Lower leg skin (tissue), 4 donors: ENCODE measurements at regions not wholly inside any gene's neighbourhood (a gene's known extent, or its start where the extent isn't known, plus 50 kb on each side); places are given as distances from the start of the nearest gene placed in this dataset.

ENCODE experiments used
- DNase-seq, 2 donors: peaks; one replicate each; pipeline ENCODE4 v3.0.0-alpha.2; 2019; ENCODE audit warnings: low spot score in 2 of 2
- H3K4me3 ChIP-seq: fragments of 200-600 bp; sonication (generic); 2 replicates; pipeline ENCODE4 v1.5.1; 2017; ENCODE audit warnings: mild to moderate bottlenecking, low read depth; ENCODE audit not compliant: poor library complexity, severe bottlenecking
- POLR2A ChIP-seq, 2 donors: fragments of 450-650 bp; IDR thresholded peaks; one replicate each; pipeline ENCODE4 v1.6.1; 2016 to 2017; ENCODE audit warnings: antibody characterized with exemption in 2 of 2, mild to moderate bottlenecking in 1 of 2, moderate library complexity in 1 of 2
- WGBS, 2 donors: methylation state at CpG; one replicate each; pipeline ENCODE4 v1.1.5; 2018; 5-methylcytosine and 5-hydroxymethylcytosine counted together
- intact Hi-C: fragments of 100-400 bp; cut with DNase I; formaldehyde crosslinking; loops from one replicate; pipeline ENCODE4 v1.15.0; 2023; ENCODE audit warnings: low total_unique reads
- TF ChIP-seq, protein P1 (sequence below), 3 donors: fragments of 450-650 bp; IDR thresholded peaks; one replicate each; pipeline ENCODE4 v1.5.1; 2016; ENCODE audit warnings: antibody characterized with exemption in 3 of 3, mild to moderate bottlenecking in 3 of 3, moderate library complexity in 2 of 3

DNA sequence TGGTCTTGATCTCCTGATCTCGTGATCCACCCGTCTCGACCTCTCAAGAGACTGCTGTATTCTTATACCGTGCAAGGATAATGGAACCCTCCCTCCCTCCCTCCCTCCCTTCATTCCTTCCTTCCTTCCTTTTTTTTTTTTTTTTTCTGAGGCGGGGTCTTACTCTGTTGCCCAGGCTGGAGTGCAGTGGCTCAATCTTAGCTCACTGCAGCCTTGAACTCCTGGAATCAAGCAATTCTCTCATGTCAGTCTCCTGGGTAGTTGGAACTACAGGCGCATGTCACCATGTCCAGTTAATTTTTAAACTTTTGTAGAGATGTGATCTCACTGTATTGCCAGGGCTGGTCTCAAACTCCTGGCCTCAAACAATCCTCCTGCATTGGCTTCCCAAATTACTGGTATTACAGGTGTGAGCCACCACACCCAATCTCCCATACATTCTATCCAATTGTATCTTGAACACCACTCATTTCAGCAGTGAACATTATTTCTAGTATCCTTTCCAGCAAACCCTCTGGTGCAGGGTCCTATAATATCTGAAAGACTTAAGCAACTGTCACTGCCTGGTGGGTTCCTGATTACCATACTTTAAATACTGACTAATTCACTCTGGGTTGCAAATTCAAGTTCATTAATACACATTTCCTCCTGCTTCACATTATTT, 210.0 kb upstream of the ZNF217 start:
- 82 to 89% methylated on average over 6 of the region's 6 CpGs for WGBS, 2 donors
- no peak overlapping the region for H3K4me3 ChIP-seq
- intact Hi-C loops = no loop called here
- TF ChIP-seq POLR2A (IDR thresholded peaks at IDR 0.05) = no peak
- TF ChIP-seq, protein P1, sequence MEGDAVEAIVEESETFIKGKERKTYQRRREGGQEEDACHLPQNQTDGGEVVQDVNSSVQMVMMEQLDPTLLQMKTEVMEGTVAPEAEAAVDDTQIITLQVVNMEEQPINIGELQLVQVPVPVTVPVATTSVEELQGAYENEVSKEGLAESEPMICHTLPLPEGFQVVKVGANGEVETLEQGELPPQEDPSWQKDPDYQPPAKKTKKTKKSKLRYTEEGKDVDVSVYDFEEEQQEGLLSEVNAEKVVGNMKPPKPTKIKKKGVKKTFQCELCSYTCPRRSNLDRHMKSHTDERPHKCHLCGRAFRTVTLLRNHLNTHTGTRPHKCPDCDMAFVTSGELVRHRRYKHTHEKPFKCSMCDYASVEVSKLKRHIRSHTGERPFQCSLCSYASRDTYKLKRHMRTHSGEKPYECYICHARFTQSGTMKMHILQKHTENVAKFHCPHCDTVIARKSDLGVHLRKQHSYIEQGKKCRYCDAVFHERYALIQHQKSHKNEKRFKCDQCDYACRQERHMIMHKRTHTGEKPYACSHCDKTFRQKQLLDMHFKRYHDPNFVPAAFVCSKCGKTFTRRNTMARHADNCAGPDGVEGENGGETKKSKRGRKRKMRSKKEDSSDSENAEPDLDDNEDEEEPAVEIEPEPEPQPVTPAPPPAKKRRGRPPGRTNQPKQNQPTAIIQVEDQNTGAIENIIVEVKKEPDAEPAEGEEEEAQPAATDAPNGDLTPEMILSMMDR (IDR thresholded peaks at IDR 0.05) = no peak
- DNase-seq = no peak

DNA sequence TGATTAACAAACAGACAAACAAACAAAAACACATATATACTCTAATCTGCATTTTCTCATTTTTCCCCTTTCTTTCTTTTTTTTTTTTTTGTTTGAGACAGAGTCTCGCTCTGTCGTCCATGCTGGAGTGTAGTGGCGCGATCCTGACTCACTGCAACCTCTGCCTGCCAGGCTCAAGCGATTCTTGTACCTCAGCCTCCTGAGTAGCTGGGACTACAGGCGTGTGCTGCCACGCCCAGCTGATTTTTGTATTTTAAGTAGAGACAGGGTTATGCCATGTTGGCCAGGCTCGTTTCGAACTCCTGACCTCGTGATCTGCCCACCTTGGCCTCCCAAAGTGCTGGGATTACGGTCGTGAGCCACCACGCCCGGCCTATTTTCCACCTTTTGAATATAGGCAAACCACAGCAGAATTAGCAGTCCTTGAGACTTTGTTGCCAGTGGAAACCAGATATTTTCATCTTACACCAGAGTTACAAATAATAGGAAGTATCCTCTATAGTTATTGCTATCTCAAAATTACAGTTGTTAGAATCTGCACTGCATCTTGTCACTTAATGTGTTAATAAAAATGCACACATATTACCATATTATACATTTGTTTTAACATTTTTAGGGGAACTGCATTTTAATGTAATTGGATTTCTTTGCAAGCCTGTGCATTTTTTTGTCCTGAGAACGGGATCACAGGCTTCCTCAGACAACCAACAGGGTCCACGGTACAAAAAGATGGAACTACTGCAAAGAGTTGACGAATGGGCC, 208.2 kb upstream of the ZNF217 start:
- no peak for DNase-seq
- WGBS, 2 donors = 63 to 67% methylated on average over 17 of the region's 17 CpGs
- TF ChIP-seq, protein P1 (IDR thresholded peaks at IDR 0.05) = no peak
- TF ChIP-seq POLR2A (IDR thresholded peaks at IDR 0.05) = no peak
- intact Hi-C loops = no loop called here
- H3K4me3 ChIP-seq = no peak overlapping the region

DNA sequence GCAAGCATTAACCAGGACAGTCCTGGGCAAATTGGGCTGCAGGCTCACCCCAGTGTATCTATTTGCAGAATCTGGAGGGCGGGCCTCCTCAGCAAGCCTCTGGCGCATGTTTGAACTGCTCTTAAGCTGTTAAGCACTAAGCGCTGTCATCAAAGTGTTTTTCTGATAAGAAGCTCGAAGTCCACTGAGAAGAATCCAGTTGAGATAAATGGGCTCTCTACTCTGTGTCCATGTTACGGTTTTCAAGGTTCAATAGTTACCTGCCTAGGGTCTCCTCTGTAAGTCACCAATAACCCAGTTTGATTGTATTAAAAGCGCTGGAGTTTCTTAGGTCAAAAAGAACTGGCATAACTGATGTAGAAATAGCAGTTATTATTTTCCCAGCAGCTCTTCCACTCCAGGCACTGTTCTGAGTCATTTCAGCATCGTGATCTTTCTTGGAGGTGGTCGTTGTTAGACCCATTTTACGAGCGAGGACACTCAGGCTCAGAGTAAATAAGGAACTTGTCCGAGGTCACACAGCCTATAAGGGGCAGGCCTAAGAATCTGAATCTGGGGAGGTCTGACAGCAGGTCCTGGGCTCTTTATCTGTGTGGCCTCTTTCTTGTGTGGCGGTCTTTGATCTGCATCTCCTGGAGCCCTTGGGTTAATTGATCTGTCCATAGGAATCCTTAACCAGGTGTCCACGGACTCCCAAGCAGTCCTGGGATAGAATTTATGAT, 207.4 kb upstream of the ZNF217 start:
- intact Hi-C loops = no loop called here
- DNase-seq = peak in 1 of 2 donors; percentile 53
- TF ChIP-seq POLR2A (IDR thresholded peaks at IDR 0.05) = no peak
- TF ChIP-seq, protein P1 (IDR thresholded peaks at IDR 0.05) = no peak
- no peak overlapping the region for H3K4me3 ChIP-seq
- WGBS, 2 donors = 77% methylated on average over 13 of the region's 13 CpGs

DNA sequence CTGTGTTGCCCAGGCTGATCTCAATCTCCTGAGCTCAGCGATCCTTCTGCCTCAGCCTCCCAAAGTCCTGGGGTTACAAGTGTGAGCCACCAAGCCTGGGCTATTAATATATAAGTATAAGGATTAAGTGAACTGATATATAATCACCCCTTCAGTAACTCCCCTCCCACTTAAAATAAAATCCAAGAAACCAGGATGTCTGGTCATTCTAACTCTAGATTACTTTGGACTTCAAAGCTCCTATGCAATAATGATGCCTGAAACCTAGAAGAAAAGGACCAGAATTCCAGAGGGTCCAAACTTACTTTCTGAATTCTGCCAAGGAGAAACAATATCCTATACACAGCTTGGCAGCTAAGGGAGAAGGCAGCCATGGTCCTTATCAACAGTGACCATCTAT, 206.8 kb upstream of the ZNF217 start:
- no peak for TF ChIP-seq POLR2A (IDR thresholded peaks at IDR 0.05)
- TF ChIP-seq, protein P1 (IDR thresholded peaks at IDR 0.05) = no peak
- no peak overlapping the region for H3K4me3 ChIP-seq
- no peak for DNase-seq
- intact Hi-C loops = no loop called here
- 94 to 100% methylated on average over 1 of the region's 1 CpG for WGBS, 2 donors

DNA sequence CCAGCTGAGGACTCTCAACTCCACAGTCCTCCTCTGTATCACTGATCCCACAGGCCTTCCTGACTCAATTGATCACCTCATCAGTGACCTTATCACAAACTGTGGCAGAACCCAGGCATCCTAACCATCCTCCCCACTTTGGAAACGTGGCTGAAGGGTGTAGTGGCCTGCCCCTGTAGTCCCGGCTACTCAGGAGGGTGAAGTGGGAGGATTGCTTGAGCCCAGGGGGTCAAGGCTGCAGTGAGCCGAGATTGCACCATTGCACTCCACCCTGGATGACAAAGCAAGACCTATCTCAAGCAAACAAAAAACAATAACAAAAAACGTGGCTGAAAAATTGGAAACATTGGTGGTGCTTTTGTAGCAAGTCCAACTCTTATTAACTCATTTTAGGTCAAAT, 203.4 kb upstream of the ZNF217 start:
- TF ChIP-seq POLR2A (IDR thresholded peaks at IDR 0.05) = no peak
- TF ChIP-seq, protein P1 (IDR thresholded peaks at IDR 0.05) = no peak
- intact Hi-C loops = loop anchor here (10.0 kb wide), 1 partner anchor 68 kb away; no protein-coding TSS in a partner anchor
- H3K4me3 ChIP-seq = no peak overlapping the region
- DNase-seq = no peak
- 67 to 89% methylated on average over 4 of the region's 4 CpGs for whole genome bisulfite sequencing, 2 donors
